Epidermal melanocyte (primary cell): ENCODE measurements at regions not wholly inside any gene's neighbourhood (a gene's known extent, or its start where the extent isn't known, plus 50 kb on each side); places are given as distances from the start of the nearest gene placed in this dataset.

ENCODE experiments used
- DNase-seq: peaks from one replicate; pipeline ENCODE4 v3.0.0; 2011; ENCODE audit warnings: low spot score; ENCODE audit not compliant: insufficient read length

- no peak for DNase-seq
Observed at GRCh38 chr6:26307850-26308249, 57.1 kb upstream of the BTN3A2 start.

- DNase-seq, result no peak
Observed at GRCh38 chr6:26309731-26310142, 55.3 kb upstream of the BTN3A2 start.

DNA sequence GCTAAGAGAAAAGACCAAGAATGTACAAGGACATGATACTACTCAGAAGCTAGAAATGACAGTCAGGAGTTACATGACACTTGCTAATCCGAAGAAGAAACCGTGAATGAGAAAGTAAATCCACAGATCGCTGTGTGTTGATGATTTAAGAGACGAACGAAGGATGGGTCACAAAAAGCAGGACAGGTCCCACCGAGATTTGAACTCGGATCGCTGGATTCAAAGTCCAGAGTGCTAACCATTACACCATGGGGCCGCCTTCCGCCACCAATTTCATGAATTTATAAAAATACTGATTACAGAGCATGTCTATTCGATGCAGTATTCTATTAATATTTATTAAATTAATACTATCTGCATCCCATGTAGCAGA, 54.0 kb upstream of the BTN3A2 start:
- DNase-seq, result no peak

- no peak for DNase-seq
Observed at GRCh38 chr6:26311385-26312095, 53.5 kb upstream of the BTN3A2 start.

DNA sequence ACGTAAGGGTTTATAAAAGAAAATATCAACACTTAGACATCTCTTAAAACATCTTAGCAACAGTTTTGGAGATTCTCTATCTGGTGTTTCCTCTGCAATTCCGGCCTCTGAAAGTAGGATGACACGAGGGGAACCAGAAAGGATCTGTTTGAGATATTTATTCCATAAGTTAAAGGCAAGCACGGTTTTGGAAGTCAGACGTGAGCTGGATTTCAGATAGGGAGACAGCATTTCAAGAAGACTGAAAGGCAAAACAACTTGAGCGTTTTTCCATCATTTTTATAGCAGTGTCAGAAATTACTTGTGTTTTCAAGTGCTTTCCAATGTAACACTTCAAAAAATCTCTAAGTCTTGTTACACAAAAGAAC, 52.9 kb upstream of the BTN3A2 start:
- DNase-seq, result no peak

GRCh38 chr6:26312501-26313397, 52.2 kb upstream of the BTN3A2 start:
- no peak for DNase-seq
